Uterus (tissue), 2 donors: ENCODE measurements at regions not wholly inside any gene's neighbourhood (a gene's known extent, or its start where the extent isn't known, plus 50 kb on each side); places are given as distances from the start of the nearest gene placed in this dataset.

Source experiments
- CTCF ChIP-seq, 4 experiments: fragments of 200-600 bp in 2 of 4; fragments of 450-650 bp in 2 of 4; sonication (generic) in 2 of 4; IDR thresholded peaks; one replicate each; pipeline ENCODE4 v1.5.1; 2016 to 2019; ENCODE audit warnings: antibody characterized with exemption in 4 of 4, mild to moderate bottlenecking in 2 of 4, moderate library complexity in 1 of 4
- POLR2A ChIP-seq, 2 donors: fragments of 450-650 bp; IDR thresholded peaks; one replicate each; pipeline ENCODE4 v1.6.1; 2016; ENCODE audit warnings: antibody characterized with exemption in 2 of 2, mild to moderate bottlenecking in 1 of 2, moderate library complexity in 1 of 2

DNA sequence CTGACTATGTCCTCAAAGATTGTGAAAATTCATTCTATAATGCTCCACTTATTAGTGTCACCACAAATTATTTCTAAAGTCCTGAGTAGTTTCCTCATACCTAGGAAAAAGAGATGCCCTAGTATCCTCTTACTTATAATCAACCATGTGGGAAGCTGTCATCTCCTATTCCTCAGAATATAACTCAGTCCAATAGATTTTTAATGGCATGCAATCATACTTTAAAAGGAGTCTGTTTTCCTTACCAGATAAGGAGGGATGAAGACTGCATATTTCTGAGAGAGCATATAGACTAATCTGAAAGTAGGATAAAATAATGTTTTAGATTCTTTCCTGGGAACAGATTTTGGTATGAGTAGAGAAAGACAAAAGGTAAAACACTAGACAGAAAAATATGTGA lies 727.7 kb upstream of the GRM3 start:
- TF ChIP-seq CTCF (IDR thresholded peaks at IDR 0.05) (no peak), POLR2A (IDR thresholded peaks at IDR 0.05) (no peak)
